H1 (cell line): ENCODE measurements at regions not wholly inside any gene's neighbourhood (a gene's known extent, or its start where the extent isn't known, plus 50 kb on each side); places are given as distances from the start of the nearest gene placed in this dataset.

Experiments
- CTCF ChIA-PET: fragments of 300-600 bp; sonication (Branson Sonifier 250); formaldehyde crosslinking; loops from one replicate; lab custom pipeline; 2021; ENCODE audit not compliant: partially characterized antibody; lab: Charles Lee
- POLR2A ChIA-PET: fragments of 300-600 bp; sonication (Branson Sonifier 250); formaldehyde crosslinking; loops from one replicate; lab custom pipeline; 2021; ENCODE audit warnings: inconsistent platforms; ENCODE audit not compliant: partially characterized antibody; lab: Charles Lee
- DNase-seq, 2 experiments: peaks; one replicate each; pipeline versions ENCODE4 v3.0.0 to v3.0.0-alpha.2; 2010 to 2022; ENCODE audit warnings: low spot score in 2 of 2, low read depth in 1 of 2, mixed read lengths in 1 of 2
- FAIRE-seq: peaks from 2 replicates; lab custom pipeline; 2011; peaks lifted over from hg19 to GRCh38; lab: Jason Lieb, UNC
- H2AFZ ChIP-seq: 2 replicates; pipeline ENCODE4 v1.8.1; 2012; ENCODE audit warnings: low read length, inconsistent platforms
- H2AK5ac ChIP-seq: 2 replicates; pipeline ENCODE4 v1.6.1; 2013; ENCODE audit warnings: low read depth, low read length
- H2BK120ac ChIP-seq: replicated peaks from 2 replicates; pipeline ENCODE3; 2013; ENCODE audit warnings: low read depth, low read length, inconsistent platforms
- H2BK12ac ChIP-seq: 2 replicates; pipeline ENCODE4 v1.6.1; 2013; ENCODE audit warnings: low read depth, low read length
- H2BK15ac ChIP-seq: 2 replicates; pipeline ENCODE4 v1.6.1; 2013; ENCODE audit warnings: low read length
- H2BK20ac ChIP-seq: 2 replicates; pipeline ENCODE4 v1.6.1; 2013; ENCODE audit warnings: low read length
- H2BK5ac ChIP-seq: 2 replicates; pipeline ENCODE4 v1.6.1; 2013; ENCODE audit warnings: low read depth, low read length
- H3K14ac ChIP-seq: 2 replicates; pipeline ENCODE4 v1.6.1; 2013; ENCODE audit warnings: inconsistent platforms; ENCODE audit not compliant: insufficient read length
- H3K18ac ChIP-seq: 2 replicates; pipeline ENCODE4 v1.6.1; 2013; ENCODE audit warnings: low read length; ENCODE audit errors: extremely low read depth
- H3K23ac ChIP-seq: 2 replicates; pipeline ENCODE4 v1.6.1; 2013; ENCODE audit warnings: inconsistent platforms; ENCODE audit not compliant: insufficient read length
- H3K23me2 ChIP-seq: 2 replicates; pipeline ENCODE4 v1.6.1; 2013; ENCODE audit warnings: low read depth, low read length
- H3K27ac ChIP-seq: 2 replicates; pipeline ENCODE4 v1.6.1; 2011; ENCODE audit warnings: low read depth, low read length, inconsistent platforms
- H3K27me3 ChIP-seq, 4 experiments: replicated peaks in 1 of 4; 1 replicate in 1 of 4; 2 replicates in 3 of 4; pipeline versions ENCODE4 v1.6.1 to v1.8.1; 2011 to 2013; ENCODE audit warnings: low read length in 3 of 4, mild to moderate bottlenecking in 3 of 4, inconsistent platforms in 2 of 4, mixed read lengths in 2 of 4, moderate library complexity in 1 of 4; ENCODE audit not compliant: control insufficient read depth in 3 of 4, insufficient read depth in 3 of 4; ENCODE audit errors: extremely low read depth in 1 of 4
- H3K36me3 ChIP-seq, 4 experiments: 2 replicates each; pipeline versions ENCODE4 v1.6.1 to v1.8.1; 2011 to 2013; ENCODE audit warnings: mild to moderate bottlenecking in 4 of 4, low read length in 3 of 4, moderate library complexity in 2 of 4, control low read depth in 1 of 4, inconsistent platforms in 1 of 4; ENCODE audit not compliant: insufficient read depth in 4 of 4, control insufficient read depth in 2 of 4
- H3K4ac ChIP-seq: replicated peaks from 2 replicates; pipeline ENCODE3; 2013; ENCODE audit warnings: low read length, low read depth, mixed read lengths, inconsistent platforms; ENCODE audit not compliant: insufficient read length
- H3K4me1 ChIP-seq, 4 experiments: replicated peaks in 1 of 4; 1 replicate in 1 of 4; 2 replicates in 3 of 4; pipeline versions ENCODE4 v1.6.1 to v1.8.1; 2011 to 2013; ENCODE audit warnings: low read length in 3 of 4, inconsistent platforms in 2 of 4, mixed read lengths in 1 of 4; ENCODE audit not compliant: insufficient read depth in 4 of 4, control insufficient read depth in 3 of 4
- H3K4me2 ChIP-seq, 2 experiments: 2 replicates each; pipeline versions ENCODE4 v1.6.1 to v1.8.1; 2011 to 2013; ENCODE audit warnings: low read depth in 2 of 2, low read length in 2 of 2, control low read depth in 1 of 2, inconsistent platforms in 1 of 2, mild to moderate bottlenecking in 1 of 2; ENCODE audit not compliant: insufficient read depth in 1 of 2
- H3K4me3 ChIP-seq, 4 experiments: fragments of 200-600, 300-600 bp in 1 of 4; sonication (generic), shearing (Covaris generic), sonication (Bioruptor Twin) in 1 of 4; 2 replicates each; pipeline versions ENCODE4 v1.5.1 to v1.8.1; 2011 to 2016; ENCODE audit warnings: low read length in 4 of 4, low read depth in 3 of 4, control low read depth in 2 of 4, inconsistent platforms in 2 of 4, mild to moderate bottlenecking in 2 of 4, mixed read lengths in 1 of 4, moderate library complexity in 1 of 4; ENCODE audit not compliant: insufficient read depth in 2 of 4; ENCODE audit errors: extremely low read depth in 1 of 4
- H3K56ac ChIP-seq: replicated peaks from 2 replicates; pipeline ENCODE3; 2013; ENCODE audit warnings: low read depth, mild to moderate bottlenecking, mixed read lengths, low read length, inconsistent platforms; ENCODE audit not compliant: insufficient read length
- H3K79me1 ChIP-seq: 2 replicates; pipeline ENCODE4 v1.6.1; 2013; ENCODE audit warnings: low read depth, low read length, control low read depth
- H3K79me2 ChIP-seq, 2 experiments: 2 replicates each; pipeline versions ENCODE4 v1.6.1 to v1.8.1; 2012 to 2013; ENCODE audit warnings: low read length in 2 of 2, mild to moderate bottlenecking in 2 of 2, inconsistent platforms in 1 of 2; ENCODE audit not compliant: insufficient read depth in 2 of 2, control insufficient read depth in 1 of 2
- H3K9ac ChIP-seq, 4 experiments: replicated peaks in 1 of 4; 1 replicate in 1 of 4; 2 replicates in 3 of 4; pipeline versions ENCODE4 v1.6.1 to v1.8.1; 2011 to 2013; ENCODE audit warnings: low read depth in 3 of 4, low read length in 3 of 4, control low read depth in 2 of 4, mild to moderate bottlenecking in 2 of 4, moderate library complexity in 2 of 4, inconsistent platforms in 1 of 4; ENCODE audit errors: extremely low read depth in 1 of 4
- H3K9me3 ChIP-seq, 2 experiments: 2 replicates each; pipeline versions ENCODE4 v1.6.1 to v1.8.1; 2012 to 2013; ENCODE audit warnings: mild to moderate bottlenecking in 2 of 2, moderate library complexity in 2 of 2, control low read depth in 1 of 2, inconsistent platforms in 1 of 2, low read depth in 1 of 2, low read length in 1 of 2, mixed read lengths in 1 of 2; ENCODE audit not compliant: insufficient read depth in 2 of 2
- H4K20me1 ChIP-seq, 2 experiments: replicated peaks in 1 of 2; 2 replicates each; pipeline versions ENCODE3 to v1.8.1; 2011 to 2013; ENCODE audit warnings: inconsistent platforms in 2 of 2, low read length in 2 of 2, mild to moderate bottlenecking in 1 of 2; ENCODE audit not compliant: insufficient read depth in 2 of 2, control insufficient read depth in 1 of 2
- H4K5ac ChIP-seq: 2 replicates; pipeline ENCODE4 v1.6.1; 2013; ENCODE audit warnings: low read length, low read depth, mixed read lengths, inconsistent platforms; ENCODE audit not compliant: insufficient read length
- H4K8ac ChIP-seq: 2 replicates; pipeline ENCODE4 v1.8.0; 2013; ENCODE audit warnings: mild to moderate bottlenecking, moderate library complexity, low read length, inconsistent platforms; ENCODE audit not compliant: insufficient read depth; ENCODE audit errors: extremely low read depth
- H4K91ac ChIP-seq: replicated peaks from 2 replicates; pipeline ENCODE3; 2013; ENCODE audit warnings: low read length, mixed read lengths, inconsistent platforms; ENCODE audit not compliant: insufficient read length
- CBX8 ChIP-seq: fragments of 300-800, 300-1000 bp; sonication (generic); IDR thresholded peaks from 2 replicates; pipeline ENCODE4 v1.7.1; 2016; ENCODE audit warnings: low read depth, low read length, borderline replicate concordance
- CEBPB ChIP-seq: IDR thresholded peaks from 2 replicates; pipeline ENCODE4 v1.6.1; 2012; ENCODE audit warnings: low read depth, low read length
- CHD2 ChIP-seq: IDR thresholded peaks from 2 replicates; pipeline ENCODE4 v1.6.1; 2012; ENCODE audit warnings: low read length, improper control_type of control experiment
- CTBP2 ChIP-seq: IDR thresholded peaks from 2 replicates; pipeline ENCODE4 v1.7.0; 2011; ENCODE audit warnings: borderline replicate concordance, mild to moderate bottlenecking, moderate library complexity, mixed read lengths, low read length; ENCODE audit not compliant: insufficient read depth, insufficient read length
- GABPA ChIP-seq: IDR thresholded peaks from 2 replicates; pipeline ENCODE4 v1.6.1; 2011; ENCODE audit warnings: mild to moderate bottlenecking, low read length, moderate library complexity, borderline replicate concordance; ENCODE audit not compliant: insufficient read depth
- GTF2F1 ChIP-seq: IDR thresholded peaks from 2 replicates; pipeline ENCODE4 v1.6.1; 2012; ENCODE audit warnings: low read depth, low read length, improper control_type of control experiment, borderline replicate concordance
- HDAC6 ChIP-seq: IDR thresholded peaks from one replicate; pipeline ENCODE4 v1.7.1; 2012; ENCODE audit warnings: low read depth, mild to moderate bottlenecking, inconsistent platforms, low read length, moderate library complexity
- NRF1 ChIP-seq: IDR thresholded peaks from 2 replicates; pipeline ENCODE4 v1.6.1; 2011; ENCODE audit warnings: mild to moderate bottlenecking, low read depth, low read length, improper control_type of control experiment
- PHF8 ChIP-seq: fragments of 200-600 bp; sonication (generic); conservative IDR thresholded peaks from 2 replicates; pipeline ENCODE4 v1.7.1; 2012; ENCODE audit warnings: low read depth, mild to moderate bottlenecking, inconsistent platforms, low read length, moderate library complexity
- POLR2A ChIP-seq, 2 experiments: IDR thresholded peaks; 1 replicate in 1 of 2; 2 replicates in 1 of 2; pipeline ENCODE4 v1.6.1; 2011; ENCODE audit warnings: low read depth in 2 of 2, low read length in 2 of 2, mild to moderate bottlenecking in 2 of 2; ENCODE audit errors: control extremely low read depth in 1 of 2
- RBBP5 ChIP-seq: IDR thresholded peaks from 2 replicates; pipeline ENCODE4 v1.7.1; 2012; ENCODE audit warnings: low read depth, mild to moderate bottlenecking, inconsistent platforms, low read length, moderate library complexity, borderline replicate concordance
- SIN3A ChIP-seq, 2 experiments: IDR thresholded peaks in 1 of 2; conservative IDR thresholded peaks in 1 of 2; 2 replicates each; pipeline ENCODE4 v1.6.1; 2011 to 2012; ENCODE audit warnings: low read length in 2 of 2, improper control_type of control experiment in 1 of 2, low read depth in 1 of 2, mild to moderate bottlenecking in 1 of 2
- SP1 ChIP-seq: IDR thresholded peaks from 2 replicates; pipeline ENCODE4 v1.6.1; 2011; ENCODE audit warnings: low read depth, low read length
- TAF1 ChIP-seq: IDR thresholded peaks from 2 replicates; pipeline ENCODE4 v1.6.1; 2011; ENCODE audit warnings: mild to moderate bottlenecking, low read depth, low read length
- TAF7 ChIP-seq: optimal IDR thresholded peaks from 2 replicates; pipeline ENCODE3; 2011; ENCODE audit warnings: low read depth, mild to moderate bottlenecking, inconsistent platforms, low read length, moderate library complexity, borderline replicate concordance
- WGBS, 2 experiments: shearing (Covaris generic) in 1 of 2; methylation state at CpG; one replicate each; pipeline versions ENCODE4 v1.1.6 to v1.1.7; 2013 to 2015; ENCODE audit warnings: low lambda C conversion rate in 2 of 2, mixed read lengths in 2 of 2, inconsistent platforms in 1 of 2, low coverage in 1 of 2, missing lambda C conversion rate in 1 of 2; ENCODE audit not compliant: insufficient replicate concordance in 2 of 2, insufficient coverage in 1 of 2, insufficient read length in 1 of 2; ENCODE audit errors: extremely low coverage in 1 of 2, missing lambda C conversion rate in 1 of 2; 5-methylcytosine and 5-hydroxymethylcytosine counted together

DNA sequence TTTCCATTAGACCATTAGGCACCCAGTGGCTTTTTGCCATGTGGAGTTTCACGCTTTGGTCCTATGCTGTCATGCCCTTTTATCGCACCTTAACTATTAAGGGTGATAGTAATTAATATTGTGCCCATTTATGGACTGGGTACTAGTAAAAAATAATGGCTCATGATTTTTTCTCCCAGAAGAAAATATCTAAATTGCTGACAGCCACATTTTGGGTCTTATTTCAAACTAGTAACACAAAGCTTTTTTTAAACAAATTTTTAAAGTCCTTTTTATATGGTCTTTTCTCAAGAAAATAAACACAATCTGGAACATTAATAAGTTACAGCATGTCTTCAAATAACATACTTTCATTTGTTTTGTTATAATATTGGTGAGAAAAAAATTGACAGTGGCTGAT, 179.7 kb downstream of the ANKRD7 start:
- Histone ChIP-seq H3K23ac (no peak overlapping the region), H2AFZ (no peak overlapping the region)

More for the DNA sequence above, 179.7 kb downstream of the ANKRD7 start:
- H3K79me1 ChIP-seq: no peaks in the 10 kb centered on the region
- no peak overlapping the region for H3K9ac ChIP-seq
- no peak overlapping the region for H3K56ac ChIP-seq
- no peaks in the 10 kb centered on the region for H3K23me2 ChIP-seq
- H2BK15ac ChIP-seq: no peak overlapping the region
- no peaks in the 10 kb centered on the region for H3K36me3 ChIP-seq
- no peak for FAIRE-seq
- no peaks in the 10 kb centered on the region for H3K79me2 ChIP-seq
- no peak overlapping the region for H4K5ac ChIP-seq
- no peak overlapping the region for H4K91ac ChIP-seq
- no peak overlapping the region for H3K27ac ChIP-seq
- H2AK5ac ChIP-seq: no peak overlapping the region
- no peak overlapping the region for H3K14ac ChIP-seq
- DNase-seq: no peak
- H3K4ac ChIP-seq: no peak overlapping the region
- 100% methylated on average over 2 of the region's 2 CpGs; no CpG with 5 or more reads in 1 of the 2 experiments for WGBS, 2 experiments
- H2BK20ac ChIP-seq: no peak overlapping the region
- H4K20me1 ChIP-seq: no peaks in the 10 kb centered on the region
- no peaks in the 10 kb centered on the region for H3K27me3 ChIP-seq
- ChIA-PET POLR2A (no interaction called here), CTCF (no interaction called here)
- no peak overlapping the region for H2BK5ac ChIP-seq
- no peaks in the 10 kb centered on the region for H3K4me1 ChIP-seq
- no peak overlapping the region for H2BK120ac ChIP-seq
- no peaks in the 10 kb centered on the region for H3K9me3 ChIP-seq
- TF ChIP-seq SP1 (no peak), TAF7 (no peak), TAF1 (no peak), CHD2 (no peak), GABPA (no peak), GTF2F1 (no peak), CBX8 (no peak), HDAC6 (no peak), SIN3A (conservative IDR thresholded peaks at IDR 0.05 in 1 of 2, IDR thresholded peaks at IDR 0.05 in 1 of 2; ENCODE audit: low read depth in 1 of 2, low read length in 2 of 2) (no peak), PHF8 (no peak), CTBP2 (no peak), RBBP5 (no peak), CEBPB (no peak), POLR2A (IDR thresholded peaks at IDR 0.05; ENCODE audit: control extremely low read depth in 1 of 2, low read depth in 2 of 2, low read length in 2 of 2) (no peak), NRF1 (no peak)
- H3K4me2 ChIP-seq: no peak overlapping the region
- no peak overlapping the region for H4K8ac ChIP-seq
- no peak overlapping the region for H3K18ac ChIP-seq
- no peak overlapping the region for H3K4me3 ChIP-seq
- H2BK12ac ChIP-seq: no peak overlapping the region
